ENCODE measurements at regions not wholly inside any gene's neighbourhood (a gene's known extent, or its start where the extent isn't known, plus 50 kb on each side); places are given as distances from the start of the nearest gene placed in this dataset.

GRCh38 chr4:135319685-135320084 is 1118.1 kb upstream of the PABPC4L start:
- in situ Hi-C loops (cut with HindIII; ENCODE audit: low sequenced_read_pairs): no loop called here
- no peak for DNase-seq (ENCODE audit: low read depth)
- peak; percentile 8 for TF ChIP-seq CTCF (IDR thresholded peaks at IDR 0.05; ENCODE audit: low read depth, low read length, missing control alignments)
- H3K4me3 ChIP-seq (ENCODE audit: low read depth, low read length): no peak overlapping the region

GRCh38 chr4:135316266-135316779 is 1114.7 kb upstream of the PABPC4L start:
- TF ChIP-seq CTCF (IDR thresholded peaks at IDR 0.05; ENCODE audit: low read depth, low read length, missing control alignments): no peak
- in situ Hi-C loops (cut with HindIII; ENCODE audit: low sequenced_read_pairs): no loop called here
- no peak for DNase-seq (ENCODE audit: low read depth)
- no peak overlapping the region for H3K4me3 ChIP-seq (ENCODE audit: low read depth, low read length)

- in situ Hi-C loops (cut with HindIII; ENCODE audit: low sequenced_read_pairs): no loop called here
- H3K4me3 ChIP-seq (ENCODE audit: low read depth, low read length): no peak overlapping the region
- DNase-seq (ENCODE audit: low read depth): no peak
- TF ChIP-seq CTCF (IDR thresholded peaks at IDR 0.05; ENCODE audit: low read depth, low read length, missing control alignments): no peak
Observed at GRCh38 chr4:135290136-135290535, 1088.5 kb upstream of the PABPC4L start.

- in situ Hi-C loops (cut with HindIII; ENCODE audit: low sequenced_read_pairs): no loop called here
Observed at GRCh38 chr4:135283934-135284333, 1082.3 kb upstream of the PABPC4L start.

GRCh38 chr4:135282676-135283075 is 1081.1 kb upstream of the PABPC4L start:
- no peak for DNase-seq (ENCODE audit: low read depth)
- in situ Hi-C loops (cut with HindIII; ENCODE audit: low sequenced_read_pairs): no loop called here

More at GRCh38 chr4:135283934-135284333, 1082.3 kb upstream of the PABPC4L start:
- TF ChIP-seq CTCF (IDR thresholded peaks at IDR 0.05; ENCODE audit: low read depth, low read length, missing control alignments): no peak
- DNase-seq (ENCODE audit: low read depth): no peak
- no peak overlapping the region for H3K4me3 ChIP-seq (ENCODE audit: low read depth, low read length)

GRCh38 chr4:135281230-135281629 is 1079.6 kb upstream of the PABPC4L start:
- H3K4me3 ChIP-seq (ENCODE audit: low read depth, low read length): no peak overlapping the region
- DNase-seq (ENCODE audit: low read depth): peak; percentile 24
- in situ Hi-C loops (cut with HindIII; ENCODE audit: low sequenced_read_pairs): no loop called here
- TF ChIP-seq CTCF (IDR thresholded peaks at IDR 0.05; ENCODE audit: low read depth, low read length, missing control alignments): no peak

More at GRCh38 chr4:135282676-135283075, 1081.1 kb upstream of the PABPC4L start:
- no peak overlapping the region for H3K4me3 ChIP-seq (ENCODE audit: low read depth, low read length)
- TF ChIP-seq CTCF (IDR thresholded peaks at IDR 0.05; ENCODE audit: low read depth, low read length, missing control alignments): no peak

- H3K4me3 ChIP-seq (ENCODE audit: low read depth, low read length): no peak overlapping the region
- in situ Hi-C loops (cut with HindIII; ENCODE audit: low sequenced_read_pairs): no loop called here
- TF ChIP-seq CTCF (IDR thresholded peaks at IDR 0.05; ENCODE audit: low read depth, low read length, missing control alignments): no peak
- DNase-seq (ENCODE audit: low read depth): no peak
Observed at GRCh38 chr4:135277980-135278315, 1076.4 kb upstream of the PABPC4L start.
